ENCODE measurements at regions not wholly inside any gene's neighbourhood (a gene's known extent, or its start where the extent isn't known, plus 50 kb on each side); places are given as distances from the start of the nearest gene placed in this dataset.

DNA sequence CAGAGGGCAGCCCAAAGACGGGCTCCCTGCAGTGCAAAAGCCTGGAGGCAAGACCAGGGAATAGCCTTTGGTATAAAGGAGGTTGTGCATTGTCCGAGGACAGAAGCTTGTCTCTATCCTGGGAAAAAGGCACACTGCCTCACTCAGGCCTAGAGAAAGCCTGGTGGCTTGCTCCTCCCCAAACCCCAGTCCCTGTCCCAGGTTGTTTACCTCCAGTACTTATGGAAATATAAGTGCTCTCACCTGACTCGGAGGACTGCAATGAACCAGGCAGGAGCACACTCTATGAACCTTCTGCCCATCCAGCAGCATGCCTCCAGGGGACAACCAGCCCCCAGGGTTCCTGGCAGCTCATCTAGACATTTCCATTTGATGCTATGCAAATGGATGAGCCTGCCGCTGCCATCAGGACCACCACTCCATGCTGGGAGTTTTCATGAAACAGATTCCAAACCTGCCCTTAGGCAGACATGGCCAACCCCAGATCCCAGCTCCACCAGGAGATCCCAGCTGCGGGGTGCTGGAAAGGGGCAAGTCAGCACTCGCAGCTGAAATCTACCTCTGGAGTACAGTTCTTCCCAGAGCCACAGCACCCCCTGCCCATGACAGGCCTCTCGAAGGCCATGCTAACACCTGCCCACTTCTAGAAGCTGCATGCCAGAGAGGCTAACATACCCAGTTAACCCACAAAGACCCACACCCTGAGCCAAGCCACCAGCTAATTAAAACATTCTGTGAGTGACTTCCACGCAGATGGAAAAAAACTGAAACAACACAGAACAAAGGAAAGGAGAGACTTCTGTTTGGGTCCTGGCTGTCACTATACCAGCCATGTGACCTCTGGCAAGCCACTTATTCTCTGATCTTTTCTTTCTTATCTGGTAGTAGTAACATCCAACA is 101.7 kb downstream of the TTC32 start:
- H3K36me3 ChIP-seq (ENCODE audit: control insufficient read depth, insufficient read depth, low read length), result no peaks in the 10 kb centered on the region
- DNase-seq (ENCODE audit: extremely low read depth, insufficient read length), result no peak
- no peak overlapping the region for H3K4me3 ChIP-seq (replicated peaks; ENCODE audit: low read depth, low read length)
- no peaks in the 10 kb centered on the region; the same call in none of the 2 replicates for H3K27me3 ChIP-seq (replicated peaks; ENCODE audit: control insufficient read depth, insufficient read depth, low read length)
- TF ChIP-seq, protein P1, sequence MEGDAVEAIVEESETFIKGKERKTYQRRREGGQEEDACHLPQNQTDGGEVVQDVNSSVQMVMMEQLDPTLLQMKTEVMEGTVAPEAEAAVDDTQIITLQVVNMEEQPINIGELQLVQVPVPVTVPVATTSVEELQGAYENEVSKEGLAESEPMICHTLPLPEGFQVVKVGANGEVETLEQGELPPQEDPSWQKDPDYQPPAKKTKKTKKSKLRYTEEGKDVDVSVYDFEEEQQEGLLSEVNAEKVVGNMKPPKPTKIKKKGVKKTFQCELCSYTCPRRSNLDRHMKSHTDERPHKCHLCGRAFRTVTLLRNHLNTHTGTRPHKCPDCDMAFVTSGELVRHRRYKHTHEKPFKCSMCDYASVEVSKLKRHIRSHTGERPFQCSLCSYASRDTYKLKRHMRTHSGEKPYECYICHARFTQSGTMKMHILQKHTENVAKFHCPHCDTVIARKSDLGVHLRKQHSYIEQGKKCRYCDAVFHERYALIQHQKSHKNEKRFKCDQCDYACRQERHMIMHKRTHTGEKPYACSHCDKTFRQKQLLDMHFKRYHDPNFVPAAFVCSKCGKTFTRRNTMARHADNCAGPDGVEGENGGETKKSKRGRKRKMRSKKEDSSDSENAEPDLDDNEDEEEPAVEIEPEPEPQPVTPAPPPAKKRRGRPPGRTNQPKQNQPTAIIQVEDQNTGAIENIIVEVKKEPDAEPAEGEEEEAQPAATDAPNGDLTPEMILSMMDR (IDR thresholded peaks at IDR 0.05; ENCODE audit: insufficient read depth, low read length, poor library complexity, severe bottlenecking), result no peak

DNA sequence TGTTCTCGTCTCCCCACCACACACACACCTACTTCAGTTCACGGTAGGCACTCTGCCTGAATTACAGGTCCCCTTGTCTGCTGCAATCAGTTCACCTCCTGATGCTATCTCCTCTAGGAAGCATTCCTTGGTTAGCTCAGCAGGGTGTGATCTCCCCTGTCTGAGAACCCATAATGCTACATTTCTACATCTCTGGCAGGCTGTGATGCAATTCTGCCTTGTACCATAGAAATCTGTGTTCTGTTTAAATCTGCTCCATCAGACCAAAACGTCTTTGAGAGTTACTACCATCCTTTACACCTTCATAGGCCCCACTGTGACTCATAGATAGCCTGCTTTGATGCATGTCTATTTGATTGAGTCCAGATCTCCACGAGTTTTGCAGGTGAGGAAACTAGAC is 103.9 kb downstream of the TTC32 start:
- TF ChIP-seq, protein P1 (IDR thresholded peaks at IDR 0.05; ENCODE audit: insufficient read depth, low read length, poor library complexity, severe bottlenecking), result no peak
- DNase-seq (ENCODE audit: extremely low read depth, insufficient read length), result no peak
- Histone ChIP-seq H3K27me3 (replicated peaks; ENCODE audit: control insufficient read depth, insufficient read depth, low read length) (no peaks in the 10 kb centered on the region; the same call in none of the 2 replicates), H3K36me3 (ENCODE audit: control insufficient read depth, insufficient read depth, low read length) (no peaks in the 10 kb centered on the region), H3K4me3 (replicated peaks; ENCODE audit: low read depth, low read length) (no peak overlapping the region)

DNA sequence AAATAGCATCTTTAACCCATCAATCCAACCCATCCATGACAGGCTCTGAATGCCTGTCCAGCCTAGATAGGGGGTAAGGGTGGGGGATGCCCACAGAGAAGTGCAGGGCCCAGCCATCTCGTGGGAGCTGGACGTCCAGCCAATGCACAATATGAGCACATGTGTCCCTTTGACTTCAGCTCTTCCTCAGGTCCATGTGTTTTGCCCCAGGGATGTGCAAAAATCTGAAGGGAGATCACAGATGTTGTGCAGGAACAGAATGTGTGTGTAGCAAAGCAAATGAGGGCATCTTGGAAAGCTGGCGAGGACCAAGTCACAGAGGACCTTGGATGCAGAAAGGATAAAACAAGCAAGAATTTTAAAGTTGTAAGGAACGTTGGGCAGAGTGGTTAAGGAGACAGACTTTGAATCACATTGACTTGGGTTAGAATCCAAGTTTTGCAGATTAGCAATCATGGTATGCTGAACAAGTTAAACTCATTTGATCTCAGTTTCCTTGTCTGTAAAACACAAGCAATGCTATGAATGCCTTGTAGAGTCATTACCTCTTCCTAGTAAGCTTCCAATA is 104.5 kb downstream of the TTC32 start:
- no peak overlapping the region for H3K4me3 ChIP-seq (replicated peaks; ENCODE audit: low read depth, low read length)

DNA sequence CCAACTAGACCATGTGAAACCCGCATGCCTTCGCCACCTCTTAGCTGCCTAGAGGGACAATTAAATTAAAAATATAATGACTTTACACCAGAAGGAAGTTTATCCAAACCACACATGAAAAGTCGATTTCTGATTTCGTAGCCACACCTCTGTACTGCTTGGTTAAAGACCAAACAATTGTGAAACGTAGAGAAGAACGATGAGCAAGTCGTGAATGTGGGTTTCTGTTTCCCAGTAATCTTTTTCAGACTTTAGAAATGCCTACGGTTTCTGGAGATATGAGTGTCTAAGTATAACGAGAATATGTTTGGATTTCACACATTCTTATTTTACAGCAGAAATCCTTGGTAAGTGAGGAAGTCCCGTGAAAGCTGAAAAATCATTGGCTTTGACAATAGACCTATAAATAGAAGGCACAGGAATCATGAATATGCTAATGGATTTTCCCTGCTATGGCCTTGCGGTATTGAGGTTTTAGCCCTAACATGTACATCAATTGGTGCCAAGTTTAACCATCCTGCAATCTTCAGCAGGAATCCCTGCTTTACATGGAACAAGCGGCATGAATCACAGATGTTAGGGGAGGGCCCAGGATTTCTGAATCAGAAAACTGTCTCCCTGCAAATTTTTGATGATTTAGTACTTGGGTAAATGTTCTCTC is 105.6 kb downstream of the TTC32 start:
- Histone ChIP-seq H3K4me3 (replicated peaks; ENCODE audit: low read depth, low read length) (no peak overlapping the region), H3K36me3 (ENCODE audit: control insufficient read depth, insufficient read depth, low read length) (no peaks in the 10 kb centered on the region), H3K27me3 (replicated peaks; ENCODE audit: control insufficient read depth, insufficient read depth, low read length) (no peaks in the 10 kb centered on the region; the same call in none of the 2 replicates)
- no peak for DNase-seq (ENCODE audit: extremely low read depth, insufficient read length)
- TF ChIP-seq, protein P1 (IDR thresholded peaks at IDR 0.05; ENCODE audit: insufficient read depth, low read length, poor library complexity, severe bottlenecking), result no peak

More for the DNA sequence above, 104.5 kb downstream of the TTC32 start:
- H3K27me3 ChIP-seq (replicated peaks; ENCODE audit: control insufficient read depth, insufficient read depth, low read length), result no peaks in the 10 kb centered on the region; the same call in none of the 2 replicates
- no peaks in the 10 kb centered on the region for H3K36me3 ChIP-seq (ENCODE audit: control insufficient read depth, insufficient read depth, low read length)
- TF ChIP-seq, protein P1 (IDR thresholded peaks at IDR 0.05; ENCODE audit: insufficient read depth, low read length, poor library complexity, severe bottlenecking), result no peak
- DNase-seq (ENCODE audit: extremely low read depth, insufficient read length), result no peak

DNA sequence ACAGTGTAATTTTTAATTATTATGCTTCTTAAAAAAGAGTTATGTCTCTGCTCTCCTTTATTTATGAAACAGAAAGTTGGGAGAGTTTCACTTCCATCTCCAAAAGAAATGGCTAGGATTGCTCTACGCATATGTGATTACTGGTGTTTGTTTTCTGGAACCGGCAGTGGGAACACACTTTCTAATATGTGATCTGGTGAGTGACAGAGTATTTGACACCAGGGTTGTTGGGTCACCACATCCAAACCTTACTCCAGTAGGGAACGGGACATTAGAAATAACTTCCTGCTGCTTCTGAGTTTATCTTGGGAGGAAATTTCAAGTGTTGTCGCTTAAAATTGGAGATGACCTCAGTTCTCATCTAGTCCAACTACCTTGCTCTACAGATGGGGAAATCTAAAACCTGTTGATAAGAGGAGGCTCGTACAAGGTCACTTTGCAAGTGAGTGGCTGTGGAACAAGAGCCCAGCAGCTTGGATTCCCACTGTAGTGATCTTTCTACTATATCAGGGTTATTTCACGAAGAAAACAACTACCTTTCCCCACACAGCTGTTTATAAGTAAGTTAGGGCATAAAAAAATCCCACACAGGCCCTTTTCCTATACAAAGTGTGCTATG is 108.5 kb downstream of the TTC32 start:
- DNase-seq (ENCODE audit: extremely low read depth, insufficient read length), result no peak
- Histone ChIP-seq H3K4me3 (replicated peaks; ENCODE audit: low read depth, low read length) (no peak overlapping the region), H3K27me3 (replicated peaks; ENCODE audit: control insufficient read depth, insufficient read depth, low read length) (no peaks in the 10 kb centered on the region; the same call in none of the 2 replicates), H3K36me3 (ENCODE audit: control insufficient read depth, insufficient read depth, low read length) (no peaks in the 10 kb centered on the region)
- TF ChIP-seq, protein P1 (IDR thresholded peaks at IDR 0.05; ENCODE audit: insufficient read depth, low read length, poor library complexity, severe bottlenecking), result no peak
